Liver (tissue), 8 donors: ENCODE measurements at regions not wholly inside any gene's neighbourhood (a gene's known extent, or its start where the extent isn't known, plus 50 kb on each side); places are given as distances from the start of the nearest gene placed in this dataset.

Experiments used
- DNase-seq: peaks from one replicate; pipeline ENCODE4 v3.0.0-alpha.2; 2017; ENCODE audit warnings: low spot score
- H3K27ac ChIP-seq, 2 donors: one replicate each; pipeline ENCODE4 v1.7.0; 2013; ENCODE audit warnings: inconsistent platforms in 2 of 2, low read length in 2 of 2, control low read depth in 1 of 2, low read depth in 1 of 2, mild to moderate bottlenecking in 1 of 2
- H3K27me3 ChIP-seq, 4 donors: one replicate each; pipeline versions ENCODE4 v1.6.1 to v1.7.0; 2013; ENCODE audit warnings: low read length in 3 of 4, inconsistent platforms in 1 of 4, mild to moderate bottlenecking in 1 of 4, moderate library complexity in 1 of 4; ENCODE audit not compliant: control insufficient read depth in 4 of 4, insufficient read depth in 4 of 4
- H3K36me3 ChIP-seq, 4 donors: one replicate each; pipeline versions ENCODE4 v1.6.1 to v1.7.0; 2013; ENCODE audit warnings: low read length in 3 of 4, mild to moderate bottlenecking in 3 of 4, low read depth in 1 of 4, moderate library complexity in 1 of 4; ENCODE audit not compliant: control insufficient read depth in 4 of 4, insufficient read depth in 3 of 4
- H3K4me1 ChIP-seq, 4 donors: one replicate each; pipeline versions ENCODE4 v1.6.1 to v1.7.0; 2013; ENCODE audit warnings: low read length in 3 of 4, mild to moderate bottlenecking in 3 of 4, moderate library complexity in 1 of 4; ENCODE audit not compliant: control insufficient read depth in 4 of 4, insufficient read depth in 4 of 4
- H3K4me3 ChIP-seq, 3 donors: one replicate each; pipeline versions ENCODE4 v1.6.1 to v1.7.0; 2013; ENCODE audit warnings: low read length in 3 of 3, control low read depth in 1 of 3, low read depth in 1 of 3, mild to moderate bottlenecking in 1 of 3
- H3K9ac ChIP-seq, 2 donors: one replicate each; pipeline ENCODE4 v1.7.0; 2013; ENCODE audit warnings: low read length in 2 of 2, mild to moderate bottlenecking in 2 of 2, moderate library complexity in 2 of 2, control low read depth in 1 of 2, low read depth in 1 of 2
- H3K9me3 ChIP-seq, 4 donors: one replicate each; pipeline versions ENCODE4 v1.6.1 to v1.7.0; 2013; ENCODE audit warnings: low read length in 3 of 4; ENCODE audit not compliant: control insufficient read depth in 4 of 4
- EGR1 ChIP-seq, 2 donors: IDR thresholded peaks; 2 replicates each; pipeline ENCODE4 v1.6.1; 2016 to 2018; ENCODE audit warnings: antibody characterized with exemption in 2 of 2, low read depth in 2 of 2
- FOXA1 ChIP-seq: IDR thresholded peaks from 2 replicates; pipeline ENCODE4 v1.6.1; 2016; ENCODE audit warnings: antibody characterized with exemption
- FOXA2 ChIP-seq: IDR thresholded peaks from 2 replicates; pipeline ENCODE4 v1.6.1; 2016; ENCODE audit warnings: antibody characterized with exemption
- GABPA ChIP-seq, 2 donors: IDR thresholded peaks in 1 of 2; conservative IDR thresholded peaks in 1 of 2; 2 replicates each; pipeline ENCODE4 v1.6.1; 2016; ENCODE audit warnings: antibody characterized with exemption in 2 of 2, mild to moderate bottlenecking in 1 of 2, moderate library complexity in 1 of 2
- HNF4A ChIP-seq, 2 donors: conservative IDR thresholded peaks; 2 replicates each; pipeline ENCODE4 v1.6.1; 2016; ENCODE audit warnings: antibody characterized with exemption in 2 of 2, mild to moderate bottlenecking in 2 of 2
- HNF4G ChIP-seq: IDR thresholded peaks from 2 replicates; pipeline ENCODE4 v1.6.1; 2016; ENCODE audit warnings: antibody characterized with exemption
- JUND ChIP-seq, 2 donors: IDR thresholded peaks; 2 replicates each; pipeline ENCODE4 v1.6.1; 2016; ENCODE audit warnings: antibody characterized with exemption in 2 of 2
- NR2F2 ChIP-seq: IDR thresholded peaks from 2 replicates; pipeline ENCODE4 v1.6.1; 2016; ENCODE audit warnings: antibody characterized with exemption
- RAD21 ChIP-seq, 2 donors: IDR thresholded peaks; 2 replicates each; pipeline ENCODE4 v1.6.1; 2016; ENCODE audit warnings: antibody characterized with exemption in 2 of 2, mild to moderate bottlenecking in 2 of 2
- RXRA ChIP-seq, 2 donors: IDR thresholded peaks; 2 replicates each; pipeline ENCODE4 v1.6.1; 2017 to 2018; ENCODE audit warnings: antibody characterized with exemption in 2 of 2, mild to moderate bottlenecking in 1 of 2
- TAF1 ChIP-seq: conservative IDR thresholded peaks from 2 replicates; pipeline ENCODE4 v1.6.1; 2016; ENCODE audit warnings: antibody characterized with exemption, mild to moderate bottlenecking
- WGBS: extraction: QIAGEN DNeasy Blood & Tissue Kit; methylation state at CpG from one replicate; pipeline ENCODE4 v1.1.7; 2013; 5-methylcytosine and 5-hydroxymethylcytosine counted together
- TF ChIP-seq, protein P1 (sequence below): IDR thresholded peaks from 2 replicates; pipeline ENCODE4 v1.6.1; 2016; ENCODE audit warnings: antibody characterized with exemption, mild to moderate bottlenecking
- TF ChIP-seq, protein P2 (sequence below): IDR thresholded peaks from 2 replicates; pipeline ENCODE4 v1.6.1; 2016; ENCODE audit warnings: antibody characterized with exemption
- TF ChIP-seq, protein P3 (sequence below): fragments of 150-350 bp; IDR thresholded peaks from 2 replicates; pipeline ENCODE4 v1.5.1; 2017; ENCODE audit warnings: improper control_type of control experiment, low read depth, low read length; ENCODE audit not compliant: missing input control
- TF ChIP-seq, protein P4 (sequence below): IDR thresholded peaks from 2 replicates; pipeline ENCODE4 v1.6.1; 2016; ENCODE audit warnings: antibody characterized with exemption
- donor health status: healthy.
- donor health status: healthy.
- donor health status: healthy.
- donor health status: healthy.
- donor health status: healthy.

DNA sequence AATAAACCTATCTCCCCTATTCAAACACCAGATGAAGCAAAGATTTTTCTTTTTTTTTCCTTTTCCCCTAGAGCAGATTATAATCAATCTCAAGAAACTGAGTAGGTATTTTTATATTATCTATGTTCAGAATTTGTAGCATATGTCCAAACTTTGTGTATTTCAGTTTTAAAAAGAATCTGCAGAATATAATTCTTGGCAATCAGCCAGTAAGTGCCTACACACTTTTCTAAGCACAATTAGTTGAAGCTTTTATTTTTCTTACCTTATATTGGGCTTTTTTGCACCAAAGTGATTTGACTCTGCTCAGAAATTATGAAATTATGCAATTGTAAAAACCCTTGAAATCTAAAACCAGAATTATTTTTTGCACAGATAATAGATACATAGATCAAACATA lies 315.8 kb upstream of the PHF14 start:
- H3K27ac ChIP-seq = no peak overlapping the region

DNA sequence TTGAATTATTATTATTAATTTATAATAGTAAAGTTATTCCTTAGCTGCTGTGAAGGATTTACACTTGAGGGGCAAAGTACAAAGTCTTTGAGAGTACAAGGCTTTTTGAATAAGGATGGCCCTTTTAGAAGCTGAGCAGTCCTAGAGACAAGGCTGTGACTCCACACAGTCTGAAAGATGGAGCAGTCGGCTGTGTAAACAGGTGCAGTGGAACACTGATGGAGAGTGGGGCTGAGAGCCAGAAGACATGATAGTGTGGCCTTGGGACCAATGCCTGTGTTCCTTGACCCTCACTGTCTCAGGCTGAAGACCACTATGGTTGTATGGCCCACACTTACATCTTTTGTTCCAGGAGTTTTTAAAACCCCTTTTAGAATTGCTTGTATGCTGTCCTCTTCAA lies 311.2 kb upstream of the PHF14 start:
- DNase-seq = no peak
- Histone ChIP-seq H3K4me1 (peaks cover 0 to 3% (median 0%) of the 10 kb centered on the region in 4 donors), H3K9me3 (no peaks in the 10 kb centered on the region), H3K27ac (no peak overlapping the region), H3K4me3 (no peak overlapping the region), H3K27me3 (no peaks in the 10 kb centered on the region), H3K36me3 (no peaks in the 10 kb centered on the region), H3K9ac (no peak overlapping the region)
- no peak for TF ChIP-seq TAF1
- TF ChIP-seq NR2F2 = no peak
- WGBS = 66% methylated on average over 1 of the region's 1 CpG

More for the DNA sequence above, 315.8 kb upstream of the PHF14 start:
- Histone ChIP-seq H3K4me3 (no peak overlapping the region), H3K9ac (no peak overlapping the region), H3K4me1 (peaks cover 0 to 7% (median 4%) of the 10 kb centered on the region in 4 donors), H3K27me3 (no peaks in the 10 kb centered on the region), H3K36me3 (no peaks in the 10 kb centered on the region), H3K9me3 (no peaks in the 10 kb centered on the region)
- no peak for TF ChIP-seq FOXA2
- TF ChIP-seq, protein P1, sequence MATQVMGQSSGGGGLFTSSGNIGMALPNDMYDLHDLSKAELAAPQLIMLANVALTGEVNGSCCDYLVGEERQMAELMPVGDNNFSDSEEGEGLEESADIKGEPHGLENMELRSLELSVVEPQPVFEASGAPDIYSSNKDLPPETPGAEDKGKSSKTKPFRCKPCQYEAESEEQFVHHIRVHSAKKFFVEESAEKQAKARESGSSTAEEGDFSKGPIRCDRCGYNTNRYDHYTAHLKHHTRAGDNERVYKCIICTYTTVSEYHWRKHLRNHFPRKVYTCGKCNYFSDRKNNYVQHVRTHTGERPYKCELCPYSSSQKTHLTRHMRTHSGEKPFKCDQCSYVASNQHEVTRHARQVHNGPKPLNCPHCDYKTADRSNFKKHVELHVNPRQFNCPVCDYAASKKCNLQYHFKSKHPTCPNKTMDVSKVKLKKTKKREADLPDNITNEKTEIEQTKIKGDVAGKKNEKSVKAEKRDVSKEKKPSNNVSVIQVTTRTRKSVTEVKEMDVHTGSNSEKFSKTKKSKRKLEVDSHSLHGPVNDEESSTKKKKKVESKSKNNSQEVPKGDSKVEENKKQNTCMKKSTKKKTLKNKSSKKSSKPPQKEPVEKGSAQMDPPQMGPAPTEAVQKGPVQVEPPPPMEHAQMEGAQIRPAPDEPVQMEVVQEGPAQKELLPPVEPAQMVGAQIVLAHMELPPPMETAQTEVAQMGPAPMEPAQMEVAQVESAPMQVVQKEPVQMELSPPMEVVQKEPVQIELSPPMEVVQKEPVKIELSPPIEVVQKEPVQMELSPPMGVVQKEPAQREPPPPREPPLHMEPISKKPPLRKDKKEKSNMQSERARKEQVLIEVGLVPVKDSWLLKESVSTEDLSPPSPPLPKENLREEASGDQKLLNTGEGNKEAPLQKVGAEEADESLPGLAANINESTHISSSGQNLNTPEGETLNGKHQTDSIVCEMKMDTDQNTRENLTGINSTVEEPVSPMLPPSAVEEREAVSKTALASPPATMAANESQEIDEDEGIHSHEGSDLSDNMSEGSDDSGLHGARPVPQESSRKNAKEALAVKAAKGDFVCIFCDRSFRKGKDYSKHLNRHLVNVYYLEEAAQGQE = no peak
- TF ChIP-seq HNF4G = no peak
- TF ChIP-seq JUND (IDR thresholded peaks at IDR 0.05) = no peak
- TF ChIP-seq FOXA1 = no peak
- no peak for TF ChIP-seq RXRA (IDR thresholded peaks at IDR 0.05)
- TF ChIP-seq HNF4A (conservative IDR thresholded peaks at IDR 0.05) = no peak
- TF ChIP-seq, protein P2, sequence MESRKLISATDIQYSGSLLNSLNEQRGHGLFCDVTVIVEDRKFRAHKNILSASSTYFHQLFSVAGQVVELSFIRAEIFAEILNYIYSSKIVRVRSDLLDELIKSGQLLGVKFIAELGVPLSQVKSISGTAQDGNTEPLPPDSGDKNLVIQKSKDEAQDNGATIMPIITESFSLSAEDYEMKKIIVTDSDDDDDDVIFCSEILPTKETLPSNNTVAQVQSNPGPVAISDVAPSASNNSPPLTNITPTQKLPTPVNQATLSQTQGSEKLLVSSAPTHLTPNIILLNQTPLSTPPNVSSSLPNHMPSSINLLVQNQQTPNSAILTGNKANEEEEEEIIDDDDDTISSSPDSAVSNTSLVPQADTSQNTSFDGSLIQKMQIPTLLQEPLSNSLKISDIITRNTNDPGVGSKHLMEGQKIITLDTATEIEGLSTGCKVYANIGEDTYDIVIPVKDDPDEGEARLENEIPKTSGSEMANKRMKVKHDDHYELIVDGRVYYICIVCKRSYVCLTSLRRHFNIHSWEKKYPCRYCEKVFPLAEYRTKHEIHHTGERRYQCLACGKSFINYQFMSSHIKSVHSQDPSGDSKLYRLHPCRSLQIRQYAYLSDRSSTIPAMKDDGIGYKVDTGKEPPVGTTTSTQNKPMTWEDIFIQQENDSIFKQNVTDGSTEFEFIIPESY = no peak
- TF ChIP-seq EGR1 (IDR thresholded peaks at IDR 0.05; ENCODE audit: low read depth in 2 of 2) = no peak
- TF ChIP-seq, protein P3, sequence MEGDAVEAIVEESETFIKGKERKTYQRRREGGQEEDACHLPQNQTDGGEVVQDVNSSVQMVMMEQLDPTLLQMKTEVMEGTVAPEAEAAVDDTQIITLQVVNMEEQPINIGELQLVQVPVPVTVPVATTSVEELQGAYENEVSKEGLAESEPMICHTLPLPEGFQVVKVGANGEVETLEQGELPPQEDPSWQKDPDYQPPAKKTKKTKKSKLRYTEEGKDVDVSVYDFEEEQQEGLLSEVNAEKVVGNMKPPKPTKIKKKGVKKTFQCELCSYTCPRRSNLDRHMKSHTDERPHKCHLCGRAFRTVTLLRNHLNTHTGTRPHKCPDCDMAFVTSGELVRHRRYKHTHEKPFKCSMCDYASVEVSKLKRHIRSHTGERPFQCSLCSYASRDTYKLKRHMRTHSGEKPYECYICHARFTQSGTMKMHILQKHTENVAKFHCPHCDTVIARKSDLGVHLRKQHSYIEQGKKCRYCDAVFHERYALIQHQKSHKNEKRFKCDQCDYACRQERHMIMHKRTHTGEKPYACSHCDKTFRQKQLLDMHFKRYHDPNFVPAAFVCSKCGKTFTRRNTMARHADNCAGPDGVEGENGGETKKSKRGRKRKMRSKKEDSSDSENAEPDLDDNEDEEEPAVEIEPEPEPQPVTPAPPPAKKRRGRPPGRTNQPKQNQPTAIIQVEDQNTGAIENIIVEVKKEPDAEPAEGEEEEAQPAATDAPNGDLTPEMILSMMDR = no peak
- TF ChIP-seq RAD21 (IDR thresholded peaks at IDR 0.05) = no peak
- no peak for TF ChIP-seq GABPA (IDR thresholded peaks at IDR 0.05 in 1 of 2, conservative IDR thresholded peaks at IDR 0.05 in 1 of 2)
- TF ChIP-seq, protein P4, sequence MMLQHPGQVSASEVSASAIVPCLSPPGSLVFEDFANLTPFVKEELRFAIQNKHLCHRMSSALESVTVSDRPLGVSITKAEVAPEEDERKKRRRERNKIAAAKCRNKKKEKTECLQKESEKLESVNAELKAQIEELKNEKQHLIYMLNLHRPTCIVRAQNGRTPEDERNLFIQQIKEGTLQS = no peak
- no peak for DNase-seq
